ENCODE measurements at regions not wholly inside any gene's neighbourhood (a gene's known extent, or its start where the extent isn't known, plus 50 kb on each side); places are given as distances from the start of the nearest gene placed in this dataset.

- no peaks in the 10 kb centered on the region for H3K79me2 ChIP-seq (ENCODE audit: control insufficient read depth, insufficient read depth, low read length)
- H3K9me3 ChIP-seq (ENCODE audit: control insufficient read depth, low read depth, low read length) = no peaks in the 10 kb centered on the region
- no peak for TF ChIP-seq EZH2 (IDR thresholded peaks at IDR 0.05; ENCODE audit: low read length)
- TF ChIP-seq, protein P1, sequence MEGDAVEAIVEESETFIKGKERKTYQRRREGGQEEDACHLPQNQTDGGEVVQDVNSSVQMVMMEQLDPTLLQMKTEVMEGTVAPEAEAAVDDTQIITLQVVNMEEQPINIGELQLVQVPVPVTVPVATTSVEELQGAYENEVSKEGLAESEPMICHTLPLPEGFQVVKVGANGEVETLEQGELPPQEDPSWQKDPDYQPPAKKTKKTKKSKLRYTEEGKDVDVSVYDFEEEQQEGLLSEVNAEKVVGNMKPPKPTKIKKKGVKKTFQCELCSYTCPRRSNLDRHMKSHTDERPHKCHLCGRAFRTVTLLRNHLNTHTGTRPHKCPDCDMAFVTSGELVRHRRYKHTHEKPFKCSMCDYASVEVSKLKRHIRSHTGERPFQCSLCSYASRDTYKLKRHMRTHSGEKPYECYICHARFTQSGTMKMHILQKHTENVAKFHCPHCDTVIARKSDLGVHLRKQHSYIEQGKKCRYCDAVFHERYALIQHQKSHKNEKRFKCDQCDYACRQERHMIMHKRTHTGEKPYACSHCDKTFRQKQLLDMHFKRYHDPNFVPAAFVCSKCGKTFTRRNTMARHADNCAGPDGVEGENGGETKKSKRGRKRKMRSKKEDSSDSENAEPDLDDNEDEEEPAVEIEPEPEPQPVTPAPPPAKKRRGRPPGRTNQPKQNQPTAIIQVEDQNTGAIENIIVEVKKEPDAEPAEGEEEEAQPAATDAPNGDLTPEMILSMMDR (optimal IDR thresholded peaks at IDR 0.05 in 1 of 3, IDR thresholded peaks at IDR 0.05 in 1 of 3, conservative IDR thresholded peaks at IDR 0.05 in 1 of 3; ENCODE audit: extremely low read depth in 1 of 3, insufficient read depth in 2 of 3, low read length in 3 of 3) = no peak
- FAIRE-seq (no peak), DNase-seq (ENCODE audit: low read depth, low spot score) (peak; percentile 59)
- H3K4me2 ChIP-seq (ENCODE audit: control insufficient read depth, extremely low read depth, insufficient read depth, low read depth, low read length) = peak overlapping the region; percentile 88
- peak overlapping the region; percentile 95 for H3K27ac ChIP-seq (ENCODE audit: control insufficient read depth, insufficient read depth, low read length)
- dilution Hi-C loops (cut with MboI; ENCODE audit: extremely low pct_ligation_motif_present, low sequenced_read_pairs) = no loop called here
- H3K36me3 ChIP-seq (ENCODE audit: control insufficient read depth in 2 of 2, extremely low read depth in 1 of 2, insufficient read depth in 2 of 2, low read length in 2 of 2) = no peaks in the 10 kb centered on the region
- H2AFZ ChIP-seq (ENCODE audit: control insufficient read depth, low read length) = peak overlapping the region; percentile 70
- no peak overlapping the region for H3K4me3 ChIP-seq (ENCODE audit: control insufficient read depth in 2 of 3, extremely low read depth in 1 of 3, insufficient read depth in 2 of 3, low read depth in 1 of 3, low read length in 3 of 3)
- peak overlapping the region; percentile 77 for H3K9ac ChIP-seq (ENCODE audit: control insufficient read depth, extremely low read depth, insufficient read depth, low read length)
- H3K9me1 ChIP-seq (ENCODE audit: control insufficient read depth, extremely low read depth, insufficient read depth, low read length) = no peaks in the 10 kb centered on the region
- H3K4me1 ChIP-seq (ENCODE audit: control insufficient read depth, extremely low read depth, insufficient read depth, low read length) = peaks cover 36% of the 10 kb centered on the region
- H4K20me1 ChIP-seq (ENCODE audit: control insufficient read depth, extremely low read depth, insufficient read depth, low read length) = no peaks in the 10 kb centered on the region
- no peaks in the 10 kb centered on the region for H3K27me3 ChIP-seq (ENCODE audit: control insufficient read depth, extremely low read depth, insufficient read depth, low read length)
These were observed 118.3 kb upstream of the GJB6 start for GRCh38 chr13:20350382-20350763.

- Histone ChIP-seq H3K27me3 (ENCODE audit: control insufficient read depth, extremely low read depth, insufficient read depth, low read length) (no peaks in the 10 kb centered on the region), H3K9ac (ENCODE audit: control insufficient read depth, extremely low read depth, insufficient read depth, low read length) (no peak overlapping the region), H3K9me3 (ENCODE audit: control insufficient read depth, low read depth, low read length) (no peaks in the 10 kb centered on the region), H3K9me1 (ENCODE audit: control insufficient read depth, extremely low read depth, insufficient read depth, low read length) (no peaks in the 10 kb centered on the region), H3K36me3 (ENCODE audit: control insufficient read depth in 2 of 2, extremely low read depth in 1 of 2, insufficient read depth in 2 of 2, low read length in 2 of 2) (no peaks in the 10 kb centered on the region), H3K4me3 (ENCODE audit: control insufficient read depth in 2 of 3, extremely low read depth in 1 of 3, insufficient read depth in 2 of 3, low read depth in 1 of 3, low read length in 3 of 3) (no peak overlapping the region), H3K27ac (ENCODE audit: control insufficient read depth, insufficient read depth, low read length) (peak overlapping the region; percentile 95), H3K4me1 (ENCODE audit: control insufficient read depth, extremely low read depth, insufficient read depth, low read length) (peaks cover 36% of the 10 kb centered on the region), H3K4me2 (ENCODE audit: control insufficient read depth, extremely low read depth, insufficient read depth, low read depth, low read length) (peak overlapping the region; percentile 88), H3K79me2 (ENCODE audit: control insufficient read depth, insufficient read depth, low read length) (no peaks in the 10 kb centered on the region), H2AFZ (ENCODE audit: control insufficient read depth, low read length) (peak overlapping the region; percentile 70), H4K20me1 (ENCODE audit: control insufficient read depth, extremely low read depth, insufficient read depth, low read length) (no peaks in the 10 kb centered on the region)
- DNase-seq (ENCODE audit: low read depth, low spot score) = no peak
- no peak for TF ChIP-seq EZH2 (IDR thresholded peaks at IDR 0.05; ENCODE audit: low read length)
- TF ChIP-seq, protein P1 (optimal IDR thresholded peaks at IDR 0.05 in 1 of 3, IDR thresholded peaks at IDR 0.05 in 1 of 3, conservative IDR thresholded peaks at IDR 0.05 in 1 of 3; ENCODE audit: extremely low read depth in 1 of 3, insufficient read depth in 2 of 3, low read length in 3 of 3) = no peak
- dilution Hi-C loops (cut with MboI; ENCODE audit: extremely low pct_ligation_motif_present, low sequenced_read_pairs) = no loop called here
- FAIRE-seq = no peak
These were observed 117.7 kb upstream of the GJB6 start for GRCh38 chr13:20349564-20350381.

Data from keratinocyte (primary cell).